ENCODE measurements at regions not wholly inside any gene's neighbourhood (a gene's known extent, or its start where the extent isn't known, plus 50 kb on each side); places are given as distances from the start of the nearest gene placed in this dataset.

DNA sequence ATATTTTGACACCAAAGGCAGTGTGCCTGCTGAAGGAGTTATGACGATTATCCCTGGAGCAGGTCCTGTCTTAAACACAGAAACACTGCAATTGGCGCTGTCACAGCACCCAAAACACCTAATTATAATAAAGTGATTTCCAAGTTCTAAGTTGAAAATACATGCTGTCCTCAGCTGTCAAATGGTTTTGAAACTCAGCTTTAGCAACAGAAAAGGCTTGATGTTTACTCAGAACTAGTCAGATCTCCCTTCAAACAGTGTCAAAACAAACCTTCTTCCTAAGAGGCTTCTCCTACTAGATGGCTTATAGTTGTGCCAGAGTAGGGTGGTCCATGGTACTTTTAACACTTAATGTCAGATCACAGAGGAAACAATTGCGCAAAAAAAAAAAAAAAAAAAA is 87.2 kb upstream of the IRX1 start:
- in situ Hi-C loops (cut with MboI; ENCODE audit: low sequenced_read_pairs, unreplicated experiment) = no loop called here
- DNase-seq (ENCODE audit: low spot score) = no peak
- TF ChIP-seq, protein P1, sequence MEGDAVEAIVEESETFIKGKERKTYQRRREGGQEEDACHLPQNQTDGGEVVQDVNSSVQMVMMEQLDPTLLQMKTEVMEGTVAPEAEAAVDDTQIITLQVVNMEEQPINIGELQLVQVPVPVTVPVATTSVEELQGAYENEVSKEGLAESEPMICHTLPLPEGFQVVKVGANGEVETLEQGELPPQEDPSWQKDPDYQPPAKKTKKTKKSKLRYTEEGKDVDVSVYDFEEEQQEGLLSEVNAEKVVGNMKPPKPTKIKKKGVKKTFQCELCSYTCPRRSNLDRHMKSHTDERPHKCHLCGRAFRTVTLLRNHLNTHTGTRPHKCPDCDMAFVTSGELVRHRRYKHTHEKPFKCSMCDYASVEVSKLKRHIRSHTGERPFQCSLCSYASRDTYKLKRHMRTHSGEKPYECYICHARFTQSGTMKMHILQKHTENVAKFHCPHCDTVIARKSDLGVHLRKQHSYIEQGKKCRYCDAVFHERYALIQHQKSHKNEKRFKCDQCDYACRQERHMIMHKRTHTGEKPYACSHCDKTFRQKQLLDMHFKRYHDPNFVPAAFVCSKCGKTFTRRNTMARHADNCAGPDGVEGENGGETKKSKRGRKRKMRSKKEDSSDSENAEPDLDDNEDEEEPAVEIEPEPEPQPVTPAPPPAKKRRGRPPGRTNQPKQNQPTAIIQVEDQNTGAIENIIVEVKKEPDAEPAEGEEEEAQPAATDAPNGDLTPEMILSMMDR (IDR thresholded peaks at IDR 0.05; ENCODE audit: borderline replicate concordance, control extremely low read depth, extremely low read depth, insufficient read depth, missing control alignments) = no peak

DNA sequence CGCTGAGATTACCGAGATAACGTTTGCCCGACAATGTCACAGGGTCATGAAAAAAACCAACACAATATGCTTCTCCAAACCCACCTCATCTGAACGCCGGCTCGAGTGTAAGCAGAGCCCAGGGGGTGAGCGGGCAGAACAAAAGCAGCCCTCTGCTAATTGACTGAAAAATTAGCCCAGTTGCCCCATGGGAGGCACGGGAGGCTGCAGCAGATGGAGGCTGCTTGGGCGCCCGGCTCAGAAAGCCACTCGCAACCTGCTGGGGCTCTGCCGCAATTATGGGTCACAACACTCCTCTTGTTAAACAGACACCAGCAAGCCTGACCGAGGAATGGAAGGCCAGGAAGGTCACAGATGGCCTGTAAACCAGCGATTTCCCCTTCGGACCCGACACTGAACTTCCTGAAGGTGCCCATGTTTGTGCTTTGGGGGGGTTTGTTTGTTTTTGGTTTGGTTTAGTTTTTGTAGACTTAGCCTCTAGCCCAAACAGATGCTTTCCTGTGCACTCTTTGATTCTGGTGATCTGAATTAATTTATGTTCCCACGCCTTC is 104.6 kb upstream of the IRX1 start:
- no peak for DNase-seq (ENCODE audit: low spot score)
- in situ Hi-C loops (cut with MboI; ENCODE audit: low sequenced_read_pairs, unreplicated experiment) = no loop called here
- TF ChIP-seq, protein P1 (IDR thresholded peaks at IDR 0.05; ENCODE audit: borderline replicate concordance, control extremely low read depth, extremely low read depth, insufficient read depth, missing control alignments) = no peak

DNA sequence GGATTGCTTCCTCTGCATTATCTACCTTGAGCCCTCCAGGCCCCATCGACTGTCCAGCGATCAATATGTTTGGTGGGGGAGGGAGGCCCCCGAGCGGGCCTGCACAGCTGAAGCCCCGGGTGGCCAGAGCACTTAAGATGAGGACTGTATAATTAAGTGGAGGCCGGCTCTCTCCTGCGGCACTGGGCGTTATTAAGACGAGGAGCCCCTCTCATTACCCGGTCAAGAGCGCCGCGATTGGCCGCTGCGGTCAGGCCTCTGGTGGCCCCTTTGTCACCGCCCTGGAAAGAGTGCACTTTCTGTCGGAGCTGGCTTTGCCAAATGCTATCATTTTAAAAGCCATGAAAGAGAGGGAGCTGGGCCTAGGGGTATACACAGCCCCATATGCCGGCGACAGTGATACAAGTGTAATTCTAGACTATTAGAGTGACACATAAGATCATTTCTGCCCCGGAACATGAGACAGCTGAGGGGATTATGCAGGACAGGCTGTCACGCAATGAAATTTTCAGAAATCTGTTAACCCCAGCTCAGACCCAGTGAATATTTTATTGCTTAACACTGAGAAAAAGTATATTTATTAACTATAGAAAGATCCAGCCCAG is 106.3 kb upstream of the IRX1 start:
- TF ChIP-seq, protein P1 (IDR thresholded peaks at IDR 0.05; ENCODE audit: borderline replicate concordance, control extremely low read depth, extremely low read depth, insufficient read depth, missing control alignments) = no peak
- in situ Hi-C loops (cut with MboI; ENCODE audit: low sequenced_read_pairs, unreplicated experiment) = no loop called here
- DNase-seq (ENCODE audit: low spot score) = no peak

DNA sequence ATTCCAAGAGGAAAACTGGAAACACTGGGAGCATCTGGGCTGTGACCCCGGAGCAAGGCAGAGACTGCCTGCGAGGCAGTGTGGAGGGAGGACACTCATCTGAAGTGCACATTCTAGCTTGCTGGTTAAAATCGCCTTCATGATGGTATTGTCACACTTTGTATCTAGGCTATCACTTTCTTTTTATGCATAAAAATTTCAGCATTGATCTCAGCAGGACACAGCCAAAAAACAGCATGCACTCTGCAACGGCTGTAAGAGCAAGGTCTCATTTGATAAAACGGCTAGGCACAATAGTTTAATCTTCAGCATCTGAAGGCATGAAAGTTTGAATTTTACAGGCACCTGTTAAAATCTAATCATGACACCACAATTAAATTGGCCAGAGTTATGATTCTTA is 110.8 kb upstream of the IRX1 start:
- no peak for DNase-seq (ENCODE audit: low spot score)

DNA sequence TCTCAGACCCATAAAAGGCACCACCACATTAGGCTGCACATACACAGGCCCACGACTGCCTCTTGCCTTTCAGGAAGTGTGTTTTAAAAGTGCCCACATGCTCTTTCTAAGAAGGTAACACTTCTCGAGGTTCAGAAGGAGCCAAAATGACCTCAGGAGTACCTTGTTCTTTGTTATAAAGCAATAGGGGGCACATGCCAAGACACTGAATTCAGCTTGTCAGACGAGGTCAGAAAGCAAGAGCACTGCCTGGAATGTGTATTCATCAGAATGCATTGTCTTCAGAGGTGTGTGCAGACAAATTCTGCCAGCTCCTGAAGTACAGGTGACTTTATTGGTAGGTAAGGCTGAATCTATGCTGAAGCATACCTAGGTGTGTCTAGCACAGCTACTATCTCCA is 114.5 kb upstream of the IRX1 start:
- DNase-seq (ENCODE audit: low spot score) = no peak
- TF ChIP-seq, protein P1 (IDR thresholded peaks at IDR 0.05; ENCODE audit: borderline replicate concordance, control extremely low read depth, extremely low read depth, insufficient read depth, missing control alignments) = no peak
- in situ Hi-C loops (cut with MboI; ENCODE audit: low sequenced_read_pairs, unreplicated experiment) = no loop called here

More for the DNA sequence above, 110.8 kb upstream of the IRX1 start:
- TF ChIP-seq, protein P1 (IDR thresholded peaks at IDR 0.05; ENCODE audit: borderline replicate concordance, control extremely low read depth, extremely low read depth, insufficient read depth, missing control alignments) = no peak
- in situ Hi-C loops (cut with MboI; ENCODE audit: low sequenced_read_pairs, unreplicated experiment) = no loop called here

DNA sequence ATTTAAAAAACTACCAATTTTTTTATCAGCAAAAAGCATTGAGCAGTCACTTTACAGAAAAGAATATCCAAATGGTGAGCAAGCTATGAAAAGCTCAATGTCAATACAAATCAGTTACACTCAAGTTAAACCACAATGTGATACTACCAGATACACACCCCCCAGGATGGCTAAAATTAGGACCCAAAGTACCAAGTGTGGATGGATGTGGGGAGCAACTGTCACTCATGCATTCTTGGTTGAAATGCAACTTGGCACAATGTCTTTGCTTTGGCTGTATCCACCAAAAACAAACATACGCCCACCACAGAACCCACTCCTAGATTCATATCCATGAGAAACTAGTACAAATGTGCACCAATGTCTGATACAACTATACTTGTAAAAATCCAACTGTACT is 120.0 kb upstream of the IRX1 start:
- DNase-seq (ENCODE audit: low spot score) = no peak
- TF ChIP-seq, protein P1 (IDR thresholded peaks at IDR 0.05; ENCODE audit: borderline replicate concordance, control extremely low read depth, extremely low read depth, insufficient read depth, missing control alignments) = no peak
- in situ Hi-C loops (cut with MboI; ENCODE audit: low sequenced_read_pairs, unreplicated experiment) = no loop called here
